ENCODE measurements at regions not wholly inside any gene's neighbourhood (a gene's known extent, or its start where the extent isn't known, plus 50 kb on each side); places are given as distances from the start of the nearest gene placed in this dataset.

DNA sequence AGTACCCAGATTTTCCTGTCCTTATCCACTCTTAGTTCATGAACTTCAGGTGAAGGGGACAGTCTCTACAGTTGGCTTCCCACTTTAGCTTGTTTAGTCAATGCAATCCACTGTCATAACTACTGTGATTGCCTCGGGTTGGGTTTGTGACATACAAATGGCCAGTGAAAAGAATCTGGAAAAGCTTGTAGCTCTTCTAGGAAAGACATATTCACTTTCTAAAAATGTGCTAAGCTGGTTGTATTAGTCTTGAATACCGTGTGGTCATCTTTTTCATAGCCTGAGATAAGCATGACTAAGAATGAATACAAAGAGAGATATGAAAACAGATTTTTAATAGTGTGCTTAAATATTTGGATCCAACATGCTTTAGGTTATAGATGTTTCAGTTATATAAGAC is 1443.5 kb upstream of the IGFBP7 start:
- no peak for DNase-seq (ENCODE audit: low spot score)

DNA sequence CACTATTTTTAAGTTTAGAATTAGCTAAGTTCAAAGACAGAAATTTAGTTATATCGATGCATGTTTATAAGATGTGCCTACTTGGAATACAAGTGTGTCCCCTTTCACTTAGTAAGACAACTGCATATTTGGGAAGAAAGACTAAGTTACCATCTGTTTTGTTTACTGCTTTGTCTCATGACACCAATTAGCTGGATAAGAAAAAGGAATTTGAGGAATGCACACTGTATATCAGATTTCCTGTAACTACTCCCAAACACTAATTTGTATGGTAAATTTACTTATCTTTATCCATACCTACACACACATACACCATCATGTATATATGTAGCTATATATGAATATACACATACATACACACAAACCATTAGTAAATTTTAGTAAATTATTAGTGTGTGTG is 1442.8 kb upstream of the IGFBP7 start:
- no peak for DNase-seq (ENCODE audit: low spot score)

DNA sequence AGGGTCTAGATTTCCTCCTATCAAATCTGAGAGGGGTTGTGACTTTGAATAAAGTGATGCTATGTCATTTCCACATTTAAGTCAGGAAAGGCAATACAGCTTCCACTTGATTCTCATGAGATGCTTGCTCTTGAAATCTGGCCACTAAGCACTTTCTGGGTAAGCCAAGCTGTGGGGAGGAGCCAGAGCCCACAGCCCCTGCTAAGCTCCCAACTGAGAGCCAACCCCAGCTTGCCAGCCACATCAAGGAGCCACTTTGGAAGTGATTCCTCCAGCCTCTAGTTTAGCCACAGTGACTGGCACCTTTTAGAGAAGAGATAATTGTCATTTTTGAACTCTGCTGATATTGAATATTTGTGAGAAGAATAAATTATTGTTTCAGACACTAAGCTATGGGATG is 1441.5 kb upstream of the IGFBP7 start:
- DNase-seq (ENCODE audit: low spot score), result no peak

DNA sequence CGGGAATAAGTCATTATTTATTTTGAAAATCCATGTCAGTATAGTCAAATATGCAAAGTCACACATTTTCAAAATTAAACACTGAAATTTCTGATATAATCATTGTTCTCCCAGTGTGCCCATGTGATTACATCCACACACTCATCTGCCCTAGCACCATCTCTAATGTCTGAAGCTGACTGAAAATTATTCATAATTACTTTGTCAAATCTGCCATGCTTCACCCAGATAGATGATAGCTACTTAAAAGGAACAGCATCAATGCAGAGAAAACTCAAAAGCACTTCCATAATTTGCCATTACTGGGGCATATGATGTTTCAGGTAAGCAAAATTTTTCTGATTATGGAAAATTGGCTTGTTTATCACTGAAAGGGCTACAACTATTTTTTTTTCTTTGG is 1433.3 kb upstream of the IGFBP7 start:
- no peak for DNase-seq (ENCODE audit: low spot score)

DNA sequence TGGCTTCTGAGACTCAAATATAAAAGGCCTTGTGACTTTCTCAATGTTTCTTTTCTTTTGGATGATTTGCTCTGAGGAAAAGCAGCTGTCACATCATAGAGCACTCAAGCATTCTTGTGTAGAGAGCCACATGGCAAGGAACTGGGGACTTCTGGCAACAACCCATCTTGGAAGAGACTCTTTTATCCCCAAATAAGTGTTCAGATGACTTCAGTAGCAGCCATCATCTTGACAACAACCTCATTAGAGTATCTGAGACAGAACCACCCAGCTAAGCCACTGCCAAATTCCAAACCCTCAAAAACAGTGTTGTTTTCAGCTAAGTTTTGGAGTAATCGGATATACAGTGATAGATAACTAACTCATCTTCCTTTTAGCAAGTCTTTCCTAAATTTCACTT is 1431.7 kb upstream of the IGFBP7 start:
- no peak for DNase-seq (ENCODE audit: low spot score)

DNA sequence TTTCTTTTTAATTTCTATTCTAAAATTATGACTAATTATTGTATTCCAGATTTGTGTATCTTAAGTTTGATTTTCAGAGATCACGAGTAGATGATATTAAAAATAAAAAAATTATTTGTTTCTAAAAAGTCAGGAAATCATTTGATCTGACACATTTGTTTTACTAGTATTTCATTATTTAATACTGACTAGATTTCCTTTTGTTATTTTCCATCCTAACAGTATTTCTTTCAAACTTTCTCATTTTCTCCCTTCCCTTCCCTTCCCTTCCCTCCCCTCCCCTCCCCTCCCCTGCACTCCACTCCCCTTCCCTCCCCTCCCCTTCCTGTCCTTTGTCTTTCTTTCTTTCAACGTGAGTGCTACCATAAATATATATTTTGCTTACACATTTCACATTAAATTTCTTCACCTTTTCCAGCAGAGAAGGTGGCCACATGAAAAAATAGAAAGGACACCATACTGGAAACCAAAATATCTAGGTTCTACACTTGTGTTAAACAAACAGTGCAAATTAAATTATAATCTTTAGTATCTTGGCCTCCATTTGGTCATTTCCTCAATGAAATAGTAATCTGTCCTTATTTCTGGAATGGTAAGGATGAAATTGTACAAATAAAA is 1412.7 kb upstream of the IGFBP7 start:
- DNase-seq (ENCODE audit: low spot score), result no peak

DNA sequence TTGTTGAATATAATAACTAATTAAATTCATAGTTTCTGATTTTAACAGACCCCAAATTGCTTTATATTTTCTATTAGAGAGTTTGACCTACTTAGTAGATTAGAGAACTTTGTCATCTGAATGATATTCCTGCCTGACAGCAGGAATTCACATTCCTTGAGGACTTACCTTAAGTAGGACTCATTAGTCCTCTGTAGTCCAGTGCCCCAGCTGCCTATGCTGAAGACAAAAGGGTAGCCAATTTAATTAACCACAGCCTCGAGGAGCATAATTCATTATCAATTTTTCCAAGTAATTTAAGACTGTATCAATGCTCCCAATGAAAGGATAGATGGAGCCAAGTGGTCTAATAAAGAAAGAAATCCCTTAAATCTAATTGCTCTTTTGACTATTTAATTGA is 1405.0 kb upstream of the IGFBP7 start:
- no peak for DNase-seq (ENCODE audit: low spot score)

DNA sequence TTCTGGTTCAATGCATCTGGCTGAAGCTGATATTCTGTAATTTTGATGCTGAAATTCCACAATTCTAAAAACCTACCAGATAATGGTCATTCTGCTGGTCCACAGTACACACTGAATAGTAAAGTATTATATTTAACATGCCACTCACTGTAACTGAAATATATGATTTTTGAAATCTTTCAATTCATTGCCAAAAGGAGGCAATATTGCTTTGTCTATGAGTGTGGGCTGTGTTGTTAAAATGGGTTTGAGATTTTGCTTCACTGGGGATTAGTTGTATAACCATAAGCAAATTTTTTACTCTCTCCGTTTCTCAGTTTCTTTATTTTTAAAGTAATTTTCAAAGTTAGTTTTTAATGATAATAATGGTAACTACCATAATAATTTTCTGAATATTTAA is 1404.1 kb upstream of the IGFBP7 start:
- DNase-seq (ENCODE audit: low spot score), result no peak

DNA sequence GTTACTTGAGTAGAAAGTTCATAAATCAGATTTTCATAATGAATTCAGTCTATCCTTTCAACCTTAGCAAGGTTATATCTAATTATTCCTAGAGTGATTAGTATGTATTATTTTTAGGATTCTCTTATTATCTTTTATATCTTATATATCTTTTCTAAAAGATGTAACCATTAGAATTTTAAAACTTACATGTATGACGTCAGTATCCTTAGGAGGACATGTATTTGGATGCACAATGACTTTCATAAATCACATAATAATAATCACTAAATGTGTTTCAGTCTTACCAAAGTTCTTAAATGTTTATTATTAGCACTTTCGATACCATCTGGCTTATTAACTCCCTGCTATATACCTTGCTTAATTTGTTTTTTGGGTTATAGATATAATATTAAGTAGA is 1400.5 kb upstream of the IGFBP7 start:
- DNase-seq (ENCODE audit: low spot score), result no peak

DNA sequence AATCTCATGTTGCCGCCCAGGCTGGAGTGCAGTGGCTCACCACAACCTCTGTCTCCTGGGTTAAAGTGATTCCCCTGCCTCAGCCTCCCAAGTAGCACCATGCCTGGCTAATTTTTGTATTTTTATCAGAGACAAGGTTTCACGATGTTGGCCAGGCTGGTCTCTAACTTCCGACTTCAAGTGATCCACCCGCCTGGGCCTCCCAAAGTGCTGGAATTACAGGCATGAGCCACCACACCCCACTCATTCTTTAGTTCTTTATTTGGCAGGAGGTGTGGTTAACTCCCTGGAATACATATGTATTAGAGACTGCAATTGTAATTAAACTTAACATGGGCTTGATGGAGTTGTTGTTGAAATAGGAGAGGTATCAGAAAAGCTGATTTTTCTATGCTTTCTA is 1396.9 kb upstream of the IGFBP7 start:
- no peak for DNase-seq (ENCODE audit: low spot score)

DNA sequence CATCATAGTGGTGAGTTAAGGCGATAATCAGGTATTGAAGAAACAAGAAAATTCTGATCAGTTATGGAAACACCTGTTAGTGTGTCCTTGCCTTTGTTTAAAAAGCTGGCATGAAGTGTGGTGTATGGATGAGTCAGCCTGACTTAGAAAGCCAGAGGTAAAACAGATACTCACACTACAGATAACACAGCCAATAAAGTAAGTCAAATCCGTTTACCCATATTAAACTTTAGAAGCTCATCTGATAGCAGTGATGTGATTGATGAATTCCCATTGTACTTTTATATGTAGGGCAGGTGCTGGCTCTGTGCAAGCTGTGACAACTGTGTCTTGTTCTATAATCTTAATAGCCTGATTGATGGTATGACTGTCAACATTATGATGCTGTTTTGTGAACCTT is 1392.7 kb upstream of the IGFBP7 start:
- no peak for DNase-seq (ENCODE audit: low spot score)

DNA sequence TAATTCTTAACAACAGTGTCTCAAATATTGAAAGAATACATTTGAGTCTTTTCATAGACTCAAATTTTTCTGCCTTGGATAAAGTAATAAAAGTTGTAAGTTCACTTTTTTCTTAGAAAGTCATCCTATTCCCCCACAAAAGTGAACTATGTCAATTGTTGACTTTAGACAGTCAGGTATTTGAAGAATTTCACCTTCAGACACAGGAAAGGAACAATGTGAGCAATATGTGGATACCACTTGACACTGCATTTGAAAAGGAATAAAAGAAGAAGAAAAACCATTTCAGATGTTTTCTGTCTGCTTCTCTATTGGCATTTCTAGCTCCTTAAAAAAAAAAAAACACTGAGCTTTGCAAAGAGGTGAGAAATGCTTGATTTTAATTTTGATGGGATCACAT is 1389.0 kb upstream of the IGFBP7 start:
- DNase-seq (ENCODE audit: low spot score), result no peak

DNA sequence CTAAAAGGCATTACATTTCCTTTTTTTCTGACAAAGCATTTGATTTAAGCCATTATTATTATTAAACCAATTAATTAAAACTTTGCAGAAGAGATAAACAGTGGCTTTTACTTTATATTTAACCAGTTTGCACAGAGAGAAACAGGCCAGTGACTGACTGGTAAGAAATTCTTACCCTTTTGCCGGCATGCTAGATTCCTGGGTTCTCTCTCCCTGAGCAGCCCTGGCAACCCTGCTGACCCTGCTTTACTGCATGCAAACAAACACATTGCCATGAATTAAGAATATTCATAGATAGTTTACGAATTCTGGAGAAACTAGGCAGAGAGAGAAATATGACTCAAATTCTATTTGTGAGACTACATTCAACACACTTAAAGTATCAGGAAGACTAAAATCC is 1381.4 kb upstream of the IGFBP7 start:
- no peak for DNase-seq (ENCODE audit: low spot score)

DNA sequence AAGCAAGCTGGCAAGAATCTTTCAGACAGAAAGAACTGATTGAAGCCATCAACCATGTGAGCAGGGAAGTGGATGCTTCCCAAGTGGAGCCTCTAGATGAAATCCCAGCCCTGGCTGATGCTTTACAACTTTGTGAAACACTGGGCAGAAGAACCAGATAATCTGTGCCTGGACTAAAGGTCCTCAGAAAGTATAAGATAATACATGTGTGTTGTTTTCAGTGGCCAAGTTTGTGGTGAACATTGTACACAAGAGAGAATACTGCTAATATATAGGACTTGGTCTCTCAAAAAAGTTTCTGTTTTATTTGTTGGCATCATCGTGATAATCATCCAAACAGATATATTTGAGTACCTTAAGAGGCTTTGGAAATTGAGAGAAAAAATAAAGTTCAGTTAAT is 1367.8 kb upstream of the IGFBP7 start:
- DNase-seq (ENCODE audit: low spot score), result no peak

DNA sequence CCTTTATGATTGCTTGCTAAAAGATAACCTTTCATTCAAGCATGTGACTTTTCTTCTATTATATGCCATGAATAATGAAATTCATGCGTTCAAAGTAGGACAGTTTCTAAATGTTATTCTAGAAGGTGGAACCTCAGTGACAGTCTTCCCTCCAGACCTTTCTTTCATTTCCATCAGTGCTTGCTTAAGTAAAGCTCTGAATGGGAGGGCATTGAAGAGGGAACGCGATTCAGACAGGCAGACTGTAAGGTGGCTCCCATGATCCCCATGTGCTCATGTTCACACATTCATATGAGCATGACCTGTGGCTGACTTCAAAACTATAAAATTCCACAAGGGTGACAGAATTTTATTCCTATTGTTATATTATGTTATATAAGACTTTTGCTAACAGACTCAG is 1367.3 kb upstream of the IGFBP7 start:
- DNase-seq (ENCODE audit: low spot score), result no peak

DNA sequence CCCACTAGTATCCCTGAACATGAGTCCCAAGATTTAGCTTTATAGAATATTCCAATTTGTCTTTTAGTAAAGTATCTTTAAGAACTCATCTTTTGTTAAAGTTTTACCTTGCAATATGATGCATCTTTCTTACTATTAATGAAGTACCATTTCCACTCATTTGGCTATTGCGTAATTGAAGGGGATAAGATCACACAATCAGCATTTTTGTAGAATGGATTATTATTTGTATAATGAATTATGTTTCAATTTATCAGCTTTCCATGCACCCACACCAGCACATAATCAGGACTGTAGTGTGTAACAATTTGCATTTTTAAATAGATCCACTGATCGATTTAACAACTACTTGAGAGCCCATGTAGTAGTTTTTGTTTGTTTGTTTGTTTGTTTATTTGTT is 1364.9 kb upstream of the IGFBP7 start:
- no peak for DNase-seq (ENCODE audit: low spot score)

DNA sequence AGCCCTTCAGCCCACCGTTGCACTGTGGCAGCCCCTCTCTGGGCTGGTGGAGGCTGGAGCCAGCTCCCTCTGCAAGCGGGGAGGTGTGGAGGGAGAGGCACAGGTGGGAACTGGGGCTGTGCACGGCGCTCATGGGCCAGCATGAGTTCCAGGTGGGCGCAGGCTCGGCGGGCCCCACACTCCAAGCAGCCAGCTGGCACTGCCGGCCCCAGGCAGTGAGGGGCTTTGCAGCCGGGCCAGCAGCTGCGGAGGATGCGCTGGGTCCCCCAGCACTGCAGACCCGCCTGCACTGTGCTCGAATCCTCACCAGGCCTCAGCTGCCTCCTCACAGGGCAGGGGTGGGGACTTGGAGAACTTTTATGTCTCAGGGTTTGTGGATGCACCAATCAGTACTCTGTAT is 1354.8 kb upstream of the IGFBP7 start:
- no peak for DNase-seq (ENCODE audit: low spot score)

DNA sequence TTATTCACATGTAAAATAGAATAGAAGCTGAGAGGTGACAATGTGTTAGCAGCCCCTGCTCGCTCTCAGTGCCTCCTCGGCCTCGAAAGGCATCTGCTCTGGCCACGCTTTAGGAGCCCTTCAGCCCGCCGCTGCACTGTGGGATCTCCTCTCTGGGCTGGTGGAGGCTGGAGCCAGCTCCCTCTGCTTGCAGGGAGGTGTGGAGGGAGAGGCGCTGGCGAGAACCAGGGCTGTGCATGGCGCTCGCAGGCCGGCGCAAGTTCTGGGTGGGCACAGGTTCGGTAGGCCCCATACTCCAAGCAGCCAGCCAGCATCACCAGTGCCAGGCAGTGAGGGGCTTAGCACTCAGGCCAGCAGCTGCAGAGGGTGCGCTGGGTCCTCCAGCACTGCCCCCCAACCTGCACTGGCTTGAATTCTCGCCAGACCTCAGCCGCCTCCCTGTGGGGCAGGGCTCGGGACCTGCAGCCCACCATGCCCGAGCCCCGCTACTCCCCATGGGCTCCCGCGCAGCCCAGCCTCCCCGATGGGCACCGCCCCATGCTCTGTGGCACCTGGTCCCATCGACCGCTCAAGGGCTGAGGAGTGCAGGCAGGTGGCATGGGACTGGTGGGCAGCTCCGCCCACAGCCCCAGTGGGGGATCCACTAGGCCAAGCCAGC is 1346.7 kb upstream of the IGFBP7 start:
- DNase-seq (ENCODE audit: low spot score), result no peak

DNA sequence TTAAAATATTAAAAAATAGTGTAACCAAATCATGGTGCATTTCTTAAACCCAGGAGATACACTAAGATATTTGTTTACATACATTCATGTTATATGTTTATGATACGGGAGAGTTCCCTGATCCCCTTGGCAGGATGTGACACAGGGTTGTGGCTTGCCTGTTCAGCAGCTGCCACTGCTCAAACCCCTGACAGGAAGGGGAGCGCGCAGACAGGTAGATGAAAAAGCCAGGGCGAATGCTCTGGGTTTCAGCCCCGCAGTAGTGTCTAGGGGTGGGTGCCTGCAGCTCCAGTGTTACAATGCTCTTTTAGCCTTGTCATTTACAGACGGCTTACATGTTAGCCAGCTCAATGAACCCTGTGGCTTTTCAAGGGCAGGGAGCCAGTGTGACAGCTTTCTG is 1343.8 kb upstream of the IGFBP7 start:
- DNase-seq (ENCODE audit: low spot score), result no peak

DNA sequence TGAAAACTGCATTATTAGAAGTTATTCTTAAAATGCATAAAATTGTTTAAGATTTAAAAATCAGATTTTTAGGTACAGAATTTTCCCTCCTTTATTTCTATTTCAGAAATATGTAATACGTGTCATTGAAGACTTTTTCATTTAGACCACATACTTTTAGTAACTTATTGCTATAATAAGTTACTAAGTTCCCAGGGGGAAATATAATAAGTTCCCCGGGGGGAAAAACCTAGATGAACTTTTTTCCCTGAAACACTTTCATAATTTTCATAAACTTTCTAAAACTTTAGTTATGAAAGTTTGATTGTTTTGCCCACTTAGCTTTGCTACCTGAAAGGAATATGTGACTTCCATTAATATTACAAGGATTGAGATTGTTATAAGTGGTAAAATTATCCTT is 1341.5 kb upstream of the IGFBP7 start:
- DNase-seq (ENCODE audit: low spot score), result no peak

DNA sequence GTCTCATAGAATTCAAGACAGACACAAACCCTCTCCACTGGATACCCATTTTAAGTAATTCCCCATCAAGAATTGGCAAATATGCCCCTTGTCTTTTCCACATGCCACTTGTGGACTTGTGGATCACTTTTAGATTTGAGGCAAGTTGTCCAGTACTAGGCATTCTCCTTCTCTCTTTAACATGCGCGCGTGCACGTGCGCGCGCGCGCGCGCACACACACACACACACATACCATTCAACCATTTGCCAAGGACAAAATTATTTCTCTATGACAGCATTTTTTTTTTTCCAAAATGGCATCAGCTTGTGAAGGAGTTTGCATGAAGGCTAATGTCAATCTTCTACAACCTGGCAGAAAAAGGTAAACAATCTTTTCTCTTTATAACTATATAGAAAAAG is 1325.7 kb upstream of the IGFBP7 start:
- no peak for DNase-seq (ENCODE audit: low spot score)

DNA sequence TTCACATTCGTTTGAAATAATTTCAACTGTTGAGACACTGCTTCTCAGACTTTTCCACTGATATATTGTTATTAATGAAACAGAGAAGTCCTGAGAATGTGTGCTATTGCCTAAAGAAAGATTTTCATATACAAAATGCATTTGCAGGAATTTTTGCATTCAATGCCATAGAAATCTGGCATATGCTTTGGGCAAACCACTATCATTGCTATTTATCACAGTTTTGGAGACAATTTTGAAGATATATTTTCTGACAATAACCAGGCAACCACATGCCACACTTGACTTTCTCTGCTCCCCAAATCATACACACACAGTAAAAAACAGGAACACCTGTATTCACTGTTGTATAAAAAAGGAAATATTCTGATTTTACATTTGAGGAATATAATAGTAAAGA is 1303.7 kb upstream of the IGFBP7 start:
- no peak for DNase-seq (ENCODE audit: low spot score)

DNA sequence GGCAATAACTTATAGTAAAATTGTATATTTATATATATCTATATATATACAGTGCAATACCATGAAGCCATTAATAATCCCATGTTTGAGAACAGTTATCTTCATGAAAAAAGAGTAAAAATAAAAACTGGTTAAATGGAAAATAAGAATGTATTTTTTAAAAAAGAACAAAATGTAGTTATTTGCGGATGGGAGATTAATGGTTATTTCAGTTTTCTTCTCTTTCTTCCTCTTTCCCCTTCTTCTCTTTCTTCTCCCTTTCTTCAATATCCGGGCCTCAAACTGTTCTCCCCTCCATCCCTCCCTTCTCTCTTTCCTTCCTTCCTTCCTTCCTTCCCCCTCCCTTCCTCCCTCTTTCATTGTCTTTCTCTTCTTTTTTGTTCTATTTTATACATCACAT is 1301.7 kb upstream of the IGFBP7 start:
- no peak for DNase-seq (ENCODE audit: low spot score)

DNA sequence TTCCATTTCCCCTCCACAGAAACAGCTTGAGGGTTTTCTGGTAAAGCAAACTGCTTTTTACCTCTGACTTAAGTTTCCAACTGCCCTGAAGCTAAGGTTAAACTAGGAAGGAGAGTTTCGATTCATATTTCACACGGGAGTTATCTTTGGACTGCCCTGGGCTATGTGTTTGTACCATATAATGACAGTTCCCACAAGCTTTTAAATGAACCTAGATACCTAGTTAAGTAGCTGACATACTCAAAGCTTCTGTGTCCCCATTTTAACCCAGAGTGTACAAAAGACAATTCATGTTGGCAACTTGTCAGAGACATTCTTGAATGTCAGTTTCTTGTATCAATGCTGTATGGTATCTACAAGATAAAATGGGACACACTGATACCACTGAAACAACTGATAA is 1296.6 kb upstream of the IGFBP7 start:
- no peak for DNase-seq (ENCODE audit: low spot score)

DNA sequence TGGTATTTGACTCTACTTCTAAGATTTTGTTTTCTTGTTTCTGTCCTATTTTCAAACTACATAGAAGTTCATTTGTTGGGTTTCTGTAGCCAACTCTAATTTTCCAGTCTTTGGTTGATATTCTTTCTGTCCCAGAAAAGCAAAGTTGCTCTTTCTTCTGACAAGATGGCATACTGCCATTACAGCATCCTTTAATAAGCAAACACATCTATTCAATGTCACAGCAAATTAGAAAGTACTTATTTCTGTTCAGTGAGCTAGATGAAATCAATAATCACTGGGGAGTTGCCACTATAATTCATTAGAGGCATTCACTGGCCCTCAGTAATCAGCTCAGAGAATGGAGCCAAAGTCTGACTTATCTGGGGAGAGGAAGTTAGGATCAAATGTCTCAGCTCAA is 1258.0 kb upstream of the IGFBP7 start:
- DNase-seq (ENCODE audit: low spot score), result no peak

Measured in iPS-NIHi11 (cell line).